NB4 (cell line): ENCODE measurements at regions not wholly inside any gene's neighbourhood (a gene's known extent, or its start where the extent isn't known, plus 50 kb on each side); places are given as distances from the start of the nearest gene placed in this dataset.
A peak's percentile ranks its signal among the peaks of the same experiment; 100 is the strongest.

Source experiments
- DNase-seq: peaks from one replicate; pipeline ENCODE4 v3.0.0; 2010; ENCODE audit warnings: low read depth
- H3K4me3 ChIP-seq: one replicate; pipeline ENCODE4 v1.5.1; 2011; ENCODE audit warnings: mild to moderate bottlenecking, low read depth, low read length, moderate library complexity
- CTCF ChIP-seq: IDR thresholded peaks from one replicate; pipeline ENCODE4 v1.5.1; 2012; ENCODE audit warnings: low read depth, low read length
- MAX ChIP-seq: IDR thresholded peaks from 2 replicates; pipeline ENCODE4 v1.6.1; 2011; ENCODE audit warnings: low read depth, low read length
- MYC ChIP-seq: IDR thresholded peaks from 2 replicates; pipeline ENCODE4 v1.6.1; 2011; ENCODE audit warnings: low read depth, low read length
- POLR2A ChIP-seq: IDR thresholded peaks from 2 replicates; pipeline ENCODE4 v1.6.1; 2011; ENCODE audit warnings: mild to moderate bottlenecking; ENCODE audit not compliant: insufficient read length; ENCODE audit errors: extremely low read depth

- DNase-seq, result no peak
- H3K4me3 ChIP-seq, result no peak overlapping the region
- TF ChIP-seq MYC (no peak), MAX (no peak), CTCF (no peak), POLR2A (no peak)
Measured at GRCh38 chr10:71158251-71158650, 54.1 kb upstream of the UNC5B start.

- H3K4me3 ChIP-seq, result no peak overlapping the region
- TF ChIP-seq CTCF, result no peak
- TF ChIP-seq MAX, result no peak
- TF ChIP-seq MYC, result no peak
- no peak for DNase-seq
Measured at GRCh38 chr10:71158902-71159301, 53.5 kb upstream of the UNC5B start.

GRCh38 chr10:71159892-71160291, 52.5 kb upstream of the UNC5B start:
- TF ChIP-seq MAX, result no peak
- TF ChIP-seq MYC, result no peak
- no peak for TF ChIP-seq POLR2A
- no peak overlapping the region for H3K4me3 ChIP-seq
- DNase-seq, result no peak

- H3K4me3 ChIP-seq, result no peak overlapping the region
Measured at GRCh38 chr10:71161425-71161824, 50.9 kb upstream of the UNC5B start.

More at GRCh38 chr10:71161425-71161824, 50.9 kb upstream of the UNC5B start:
- no peak for TF ChIP-seq CTCF
- no peak for TF ChIP-seq MYC
- no peak for TF ChIP-seq POLR2A
- no peak for TF ChIP-seq MAX
- peak; percentile 59 for DNase-seq
